ENCODE measurements at regions not wholly inside any gene's neighbourhood (a gene's known extent, or its start where the extent isn't known, plus 50 kb on each side); places are given as distances from the start of the nearest gene placed in this dataset.

DNA sequence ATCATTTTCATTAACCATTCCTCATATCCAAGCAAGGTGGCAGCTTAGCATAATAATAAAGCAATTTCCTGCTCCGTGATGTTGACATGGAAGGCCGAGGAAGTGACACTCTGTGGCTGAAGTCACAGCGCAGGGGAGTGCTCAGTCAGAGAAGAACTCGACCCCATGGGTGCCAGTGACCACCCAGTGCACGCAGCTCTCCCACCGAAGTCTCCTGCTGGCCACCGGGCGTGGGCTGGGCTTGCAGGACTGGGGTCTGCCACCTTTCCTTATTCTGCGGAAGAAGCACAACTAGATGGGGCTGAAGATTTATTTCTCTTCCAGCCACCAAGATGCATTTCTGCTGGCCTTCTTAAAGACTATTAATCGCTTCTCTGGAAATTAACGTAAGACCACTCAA lies 132.1 kb upstream of the SPACA7 start:
- Mint-ChIP-seq H3K27me3 (ENCODE audit: insufficient read depth, unreplicated experiment) (peaks cover 23% of the 10 kb centered on the region), H3K4me3 (ENCODE audit: unreplicated experiment) (no peak overlapping the region), H3K4me1 (ENCODE audit: low read depth, unreplicated experiment) (no peaks in the 10 kb centered on the region), H3K9me3 (ENCODE audit: unreplicated experiment) (no peaks in the 10 kb centered on the region), H3K27ac (ENCODE audit: unreplicated experiment) (no peak overlapping the region), H3K36me3 (ENCODE audit: insufficient read depth, unreplicated experiment) (no peaks in the 10 kb centered on the region)
- TF ChIP-seq, protein P1, sequence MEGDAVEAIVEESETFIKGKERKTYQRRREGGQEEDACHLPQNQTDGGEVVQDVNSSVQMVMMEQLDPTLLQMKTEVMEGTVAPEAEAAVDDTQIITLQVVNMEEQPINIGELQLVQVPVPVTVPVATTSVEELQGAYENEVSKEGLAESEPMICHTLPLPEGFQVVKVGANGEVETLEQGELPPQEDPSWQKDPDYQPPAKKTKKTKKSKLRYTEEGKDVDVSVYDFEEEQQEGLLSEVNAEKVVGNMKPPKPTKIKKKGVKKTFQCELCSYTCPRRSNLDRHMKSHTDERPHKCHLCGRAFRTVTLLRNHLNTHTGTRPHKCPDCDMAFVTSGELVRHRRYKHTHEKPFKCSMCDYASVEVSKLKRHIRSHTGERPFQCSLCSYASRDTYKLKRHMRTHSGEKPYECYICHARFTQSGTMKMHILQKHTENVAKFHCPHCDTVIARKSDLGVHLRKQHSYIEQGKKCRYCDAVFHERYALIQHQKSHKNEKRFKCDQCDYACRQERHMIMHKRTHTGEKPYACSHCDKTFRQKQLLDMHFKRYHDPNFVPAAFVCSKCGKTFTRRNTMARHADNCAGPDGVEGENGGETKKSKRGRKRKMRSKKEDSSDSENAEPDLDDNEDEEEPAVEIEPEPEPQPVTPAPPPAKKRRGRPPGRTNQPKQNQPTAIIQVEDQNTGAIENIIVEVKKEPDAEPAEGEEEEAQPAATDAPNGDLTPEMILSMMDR (IDR thresholded peaks at IDR 0.05; ENCODE audit: insufficient read depth in 1 of 2, low read depth in 1 of 2, low read length in 1 of 2, severe bottlenecking in 1 of 2, unreplicated experiment in 1 of 2), result no peak
- POLR2A ChIA-PET, result no interaction called here
- DNase-seq, result no peak
- Histone ChIP-seq H3K36me3 (ENCODE audit: control insufficient read depth, insufficient read depth, low read length) (no peaks in the 10 kb centered on the region), H3K4me1 (no peaks in the 10 kb centered on the region), H3K9me3 (no peaks in the 10 kb centered on the region), H3K27me3 (replicated peaks; ENCODE audit: control insufficient read depth, insufficient read depth, low read length) (no peaks in the 10 kb centered on the region; the same call in 1 of the 2 replicates), H3K4me3 (ENCODE audit: low read depth, low read length) (no peak overlapping the region)
- intact Hi-C loops (cut with micrococcal nuclease; ENCODE audit: unreplicated experiment), result no loop called here
- BruUV-seq (replicated peaks), result no TSS peak
- CTCF ChIA-PET, result no interaction called here

DNA sequence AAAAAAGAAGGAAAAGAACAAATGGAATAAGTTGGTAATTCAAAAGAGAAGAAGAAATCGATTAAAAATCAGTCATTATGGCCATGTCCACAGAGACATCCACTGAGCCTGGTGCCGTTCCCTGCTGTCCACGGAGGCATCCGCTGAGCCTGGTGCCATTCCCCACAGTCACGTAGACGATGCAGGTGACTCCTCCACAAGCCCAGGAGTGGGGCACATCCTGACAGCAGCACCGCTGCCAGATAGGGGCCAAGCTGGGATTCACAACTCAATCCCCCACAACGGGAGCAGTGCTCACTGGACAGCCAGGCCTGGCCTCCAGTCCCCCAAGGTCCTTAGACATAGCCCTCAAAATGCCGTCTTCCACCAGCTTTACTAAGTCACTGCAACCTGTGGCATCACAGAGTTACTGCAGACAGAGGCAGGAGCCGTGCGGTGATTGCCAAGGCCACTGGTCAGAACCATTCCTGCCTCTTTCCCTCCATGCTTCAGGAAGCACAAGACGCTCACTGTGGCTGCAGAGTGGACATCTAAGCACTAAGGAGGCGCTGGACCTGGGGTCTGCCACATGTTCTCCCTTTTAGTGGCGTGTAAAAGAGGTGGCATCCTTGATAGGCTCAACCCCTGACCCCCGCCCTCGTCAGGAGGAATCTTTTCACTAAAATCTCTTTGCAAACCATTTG lies 131.5 kb upstream of the SPACA7 start:
- no TSS peak for BruUV-seq (replicated peaks)
- Mint-ChIP-seq H3K36me3 (ENCODE audit: insufficient read depth, unreplicated experiment) (no peaks in the 10 kb centered on the region), H3K27me3 (ENCODE audit: insufficient read depth, unreplicated experiment) (peaks cover 23% of the 10 kb centered on the region), H3K27ac (ENCODE audit: unreplicated experiment) (no peak overlapping the region), H3K4me3 (ENCODE audit: unreplicated experiment) (no peak overlapping the region), H3K4me1 (ENCODE audit: low read depth, unreplicated experiment) (no peaks in the 10 kb centered on the region), H3K9me3 (ENCODE audit: unreplicated experiment) (no peaks in the 10 kb centered on the region)
- no peaks in the 10 kb centered on the region for H3K4me1 ChIP-seq
- POLR2A ChIA-PET, result no interaction called here
- no peak overlapping the region for H3K4me3 ChIP-seq (ENCODE audit: low read depth, low read length)
- CTCF ChIA-PET, result no interaction called here
- H3K27me3 ChIP-seq (replicated peaks; ENCODE audit: control insufficient read depth, insufficient read depth, low read length), result no peaks in the 10 kb centered on the region; the same call in 1 of the 2 replicates
- no peak for DNase-seq
- no peaks in the 10 kb centered on the region for H3K36me3 ChIP-seq (ENCODE audit: control insufficient read depth, insufficient read depth, low read length)
- intact Hi-C loops (cut with micrococcal nuclease; ENCODE audit: unreplicated experiment), result no loop called here
- TF ChIP-seq, protein P1 (IDR thresholded peaks at IDR 0.05; ENCODE audit: insufficient read depth in 1 of 2, low read depth in 1 of 2, low read length in 1 of 2, severe bottlenecking in 1 of 2, unreplicated experiment in 1 of 2), result no peak
- H3K9me3 ChIP-seq, result no peaks in the 10 kb centered on the region

DNA sequence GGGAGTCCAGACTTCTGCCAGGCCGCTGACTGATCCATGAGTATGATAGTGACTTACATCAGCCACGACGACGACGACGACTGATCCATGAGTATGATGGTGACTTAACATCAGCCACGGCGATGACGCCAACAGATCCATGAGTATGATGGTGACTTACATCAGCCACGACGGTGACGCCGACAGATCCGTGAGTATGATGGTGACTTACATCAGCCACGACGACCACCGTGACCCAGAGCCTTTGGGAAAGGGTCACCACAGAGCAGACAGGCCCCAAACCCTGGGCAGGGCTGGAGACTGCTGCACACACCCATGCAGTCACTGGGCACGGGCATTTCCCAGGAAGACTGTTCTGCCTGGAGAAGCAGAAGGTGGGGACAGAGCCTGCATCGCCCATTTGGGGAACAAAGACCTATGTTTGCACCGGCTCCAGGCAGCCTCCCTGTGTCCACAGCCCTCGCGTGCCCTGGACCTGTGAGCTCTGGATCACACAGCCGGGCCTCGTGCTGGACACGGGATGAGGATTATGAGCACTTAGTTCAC lies 130.9 kb upstream of the SPACA7 start:
- ChIA-PET CTCF (no interaction called here), POLR2A (no interaction called here)
- no peaks in the 10 kb centered on the region; the same call in 1 of the 2 replicates for H3K27me3 ChIP-seq (replicated peaks; ENCODE audit: control insufficient read depth, insufficient read depth, low read length)
- Mint-ChIP-seq H3K9me3 (ENCODE audit: unreplicated experiment) (no peaks in the 10 kb centered on the region), H3K4me3 (ENCODE audit: unreplicated experiment) (no peak overlapping the region), H3K36me3 (ENCODE audit: insufficient read depth, unreplicated experiment) (no peaks in the 10 kb centered on the region), H3K27ac (ENCODE audit: unreplicated experiment) (no peak overlapping the region), H3K4me1 (ENCODE audit: low read depth, unreplicated experiment) (no peaks in the 10 kb centered on the region), H3K27me3 (ENCODE audit: insufficient read depth, unreplicated experiment) (peaks cover 28% of the 10 kb centered on the region)
- no peak for DNase-seq
- H3K4me1 ChIP-seq, result no peaks in the 10 kb centered on the region
- TF ChIP-seq, protein P1 (IDR thresholded peaks at IDR 0.05; ENCODE audit: insufficient read depth in 1 of 2, low read depth in 1 of 2, low read length in 1 of 2, severe bottlenecking in 1 of 2, unreplicated experiment in 1 of 2), result no peak
- intact Hi-C loops (cut with micrococcal nuclease; ENCODE audit: unreplicated experiment), result no loop called here
- no peak overlapping the region for H3K4me3 ChIP-seq (ENCODE audit: low read depth, low read length)
- no peaks in the 10 kb centered on the region for H3K36me3 ChIP-seq (ENCODE audit: control insufficient read depth, insufficient read depth, low read length)
- H3K9me3 ChIP-seq, result no peaks in the 10 kb centered on the region
- BruUV-seq (replicated peaks), result no TSS peak
